Psoas muscle (tissue), 7 donors: ENCODE measurements at regions not wholly inside any gene's neighbourhood (a gene's known extent, or its start where the extent isn't known, plus 50 kb on each side); places are given as distances from the start of the nearest gene placed in this dataset.

Experiments
- ATAC-seq, 4 donors: fragments of 200-7000 bp; cut with Tn5 transposase; one replicate each; pipeline ENCODE4 v1.9.1; 2020; ENCODE audit warnings: moderate library complexity in 3 of 4, mild to moderate bottlenecking in 2 of 4
- DNase-seq, 2 donors: peaks; one replicate each; pipeline ENCODE4 v3.0.0-alpha.2; 2020
- H3K27ac ChIP-seq: fragments of 200-600 bp; one replicate; pipeline ENCODE4 v1.8.0; 2022
- H3K27me3 ChIP-seq, 3 donors: fragments of 200-600 bp in 1 of 3; one replicate each; pipeline versions ENCODE4 v1.6.1 to v1.8.0; 2013 to 2022; ENCODE audit warnings: low read length in 2 of 3, mild to moderate bottlenecking in 2 of 3, moderate library complexity in 1 of 3; ENCODE audit not compliant: insufficient read depth in 3 of 3
- H3K36me3 ChIP-seq, 2 donors: fragments of 200-600 bp in 1 of 2; one replicate each; pipeline versions ENCODE4 v1.6.1 to v1.8.0; 2013 to 2022; ENCODE audit warnings: low read depth in 1 of 2, mild to moderate bottlenecking in 1 of 2, moderate library complexity in 1 of 2; ENCODE audit not compliant: insufficient read depth in 1 of 2
- H3K4me1 ChIP-seq: fragments of 200-600 bp; one replicate; pipeline ENCODE4 v1.8.0; 2022
- H3K4me3 ChIP-seq: fragments of 200-600 bp; one replicate; pipeline ENCODE4 v1.8.0; 2022; ENCODE audit warnings: mild to moderate bottlenecking
- H3K9me3 ChIP-seq: fragments of 200-600 bp; one replicate; pipeline ENCODE4 v1.8.0; 2022
- CTCF ChIP-seq: fragments of 200-600 bp; IDR thresholded peaks from one replicate; pipeline ENCODE4 v1.8.0; 2022; ENCODE audit warnings: antibody characterized with exemption
- WGBS, 3 donors: extraction: QIAGEN DNeasy Blood & Tissue Kit; methylation state at CpG; one replicate each; pipeline versions ENCODE4 v1.1.6 to v1.1.7; 2013; 5-methylcytosine and 5-hydroxymethylcytosine counted together
- intact Hi-C, 2 donors: fragments of 100-400 bp; cut with DNase I; formaldehyde crosslinking; loops; one replicate each; pipeline versions ENCODE4 v1.11.0 to v1.14.2; 2022
- donor health status: healthy with polysubstance abuse.
- donor health status: DM: no; HTN: no; CAD: no; lungs with moderate emphysema.
- donor health status: Bipolar disorder and iron deficiency.
- donor health status: healthy.
- donor health status: DM: yes; HTN: yes; CAD: no.
- donor health status: DM: no; HTN: no; CAD: no.
- donor health status: DM: yes; HTN: yes; CAD: no.

GRCh38 chr10:62463364-62463763 lies 89.2 kb downstream of the ZNF365 start:
- H3K27ac ChIP-seq = no peak overlapping the region
- intact Hi-C loops = no loop called here
- H3K4me3 ChIP-seq = no peak overlapping the region
- no peak for ATAC-seq
- 72 to 84% (median 73%) methylated on average over 3 of the region's 3 CpGs for WGBS, 3 donors
- H3K36me3 ChIP-seq = no peaks in the 10 kb centered on the region
- no peaks in the 10 kb centered on the region for H3K9me3 ChIP-seq
- H3K27me3 ChIP-seq = no peaks in the 10 kb centered on the region
- no peaks in the 10 kb centered on the region for H3K4me1 ChIP-seq
- TF ChIP-seq CTCF = no peak
- DNase-seq = no peak

- Histone ChIP-seq H3K4me1 (no peaks in the 10 kb centered on the region), H3K27me3 (no peaks in the 10 kb centered on the region), H3K27ac (no peak overlapping the region), H3K36me3 (no peaks in the 10 kb centered on the region), H3K9me3 (no peaks in the 10 kb centered on the region), H3K4me3 (no peak overlapping the region)
- 81 to 88% (median 86%) methylated on average over 2 of the region's 2 CpGs for WGBS, 3 donors
- intact Hi-C loops = no loop called here
- no peak for ATAC-seq
- TF ChIP-seq CTCF = no peak
- DNase-seq = no peak
Observed at GRCh38 chr10:62464308-62464707, 90.1 kb downstream of the ZNF365 start.

- no peak for DNase-seq
- Histone ChIP-seq H3K27me3 (no peaks in the 10 kb centered on the region), H3K27ac (no peak overlapping the region), H3K4me1 (no peaks in the 10 kb centered on the region), H3K9me3 (no peaks in the 10 kb centered on the region), H3K36me3 (no peaks in the 10 kb centered on the region), H3K4me3 (no peak overlapping the region)
- 88 to 100% (median 100%) methylated on average over 1 of the region's 1 CpG for WGBS, 3 donors
- TF ChIP-seq CTCF = no peak
- intact Hi-C loops = no loop called here
- ATAC-seq = no peak
Observed at GRCh38 chr10:62466590-62466989, 92.4 kb downstream of the ZNF365 start.

- Histone ChIP-seq H3K4me1 (no peaks in the 10 kb centered on the region), H3K27me3 (no peaks in the 10 kb centered on the region), H3K27ac (no peak overlapping the region), H3K36me3 (no peaks in the 10 kb centered on the region), H3K9me3 (no peaks in the 10 kb centered on the region), H3K4me3 (no peak overlapping the region)
- TF ChIP-seq CTCF = no peak
- 84 to 97% (median 91%) methylated on average over 2 of the region's 2 CpGs for WGBS, 3 donors
- intact Hi-C loops = no loop called here
- DNase-seq (no peak), ATAC-seq (no peak)
Observed at GRCh38 chr10:62467527-62467926, 93.4 kb downstream of the ZNF365 start.

- no peak overlapping the region for H3K4me3 ChIP-seq
- ATAC-seq (no peak), DNase-seq (no peak)
- no peaks in the 10 kb centered on the region for H3K27me3 ChIP-seq
- H3K27ac ChIP-seq = no peak overlapping the region
- no peaks in the 10 kb centered on the region for H3K9me3 ChIP-seq
- H3K36me3 ChIP-seq = no peaks in the 10 kb centered on the region
- WGBS, 3 donors = 63 to 69% (median 64%) methylated on average over 3 of the region's 3 CpGs
- TF ChIP-seq CTCF = no peak
- no peaks in the 10 kb centered on the region for H3K4me1 ChIP-seq
- intact Hi-C loops = no loop called here
Observed at GRCh38 chr10:62471711-62472110, 97.5 kb downstream of the ZNF365 start.
